ENCODE measurements at regions not wholly inside any gene's neighbourhood (a gene's known extent, or its start where the extent isn't known, plus 50 kb on each side); places are given as distances from the start of the nearest gene placed in this dataset.
"Not testable (repeated sequence)": the region's sequence is repeated elsewhere in the genome, so short reads cannot be mapped to it uniquely, and the experiment has no call there.

DNA sequence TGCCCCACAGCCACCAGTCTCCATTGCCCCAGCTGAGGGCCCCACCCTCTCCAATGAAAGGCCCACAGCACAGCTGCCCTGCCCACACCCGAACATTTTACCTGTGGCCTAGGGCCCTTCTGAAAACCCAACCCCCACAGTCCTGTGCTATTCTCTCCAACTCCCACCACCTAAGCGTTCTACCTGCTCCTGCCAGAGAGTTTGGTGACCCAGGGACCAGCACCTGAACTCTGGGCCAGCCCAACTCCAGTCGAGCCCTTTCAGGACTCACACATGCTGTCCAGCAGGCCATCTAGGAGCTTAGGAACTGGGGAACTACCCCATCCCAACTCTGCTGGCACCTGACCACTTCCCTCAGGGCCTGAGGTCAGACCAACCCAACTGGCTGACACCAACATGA, 562.3 kb downstream of the DNAH5 start:
- H3K4me1 ChIP-seq (ENCODE audit: control insufficient read depth, low read depth, low read length): no peaks in the 10 kb centered on the region
- no peaks in the 10 kb centered on the region for H3K9me3 ChIP-seq (ENCODE audit: control insufficient read depth, low read depth, low read length)
- no peak overlapping the region for H3K9ac ChIP-seq (ENCODE audit: low read length)
- H3K27me3 ChIP-seq (ENCODE audit: control insufficient read depth, insufficient read depth, low read length): no peaks in the 10 kb centered on the region
- no peaks in the 10 kb centered on the region for H3K36me3 ChIP-seq (ENCODE audit: control insufficient read depth, low read depth, low read length)
- H3K4me3 ChIP-seq (ENCODE audit: low read length): no peak overlapping the region
- H3K27ac ChIP-seq (ENCODE audit: low read length): no peak overlapping the region

DNA sequence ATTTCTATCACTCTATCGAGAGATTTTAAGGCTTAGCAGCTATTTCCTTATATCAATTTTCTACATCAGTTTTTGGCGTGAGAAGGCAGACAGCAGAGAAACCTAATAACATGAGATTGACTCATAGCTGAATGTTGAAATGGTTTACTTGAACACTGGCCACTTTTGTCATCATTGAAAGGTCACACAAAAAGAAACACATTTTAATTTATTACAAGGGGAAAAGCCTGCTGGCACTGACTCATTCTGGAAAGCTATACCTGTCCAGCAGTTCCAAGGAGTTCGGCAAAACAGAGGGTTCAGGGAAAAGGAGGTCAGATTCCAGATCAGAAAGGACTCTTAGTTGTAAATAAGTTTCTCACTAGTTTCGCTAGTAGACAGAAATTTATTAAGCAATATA, 566.4 kb downstream of the DNAH5 start:
- Histone ChIP-seq H3K9me3 (ENCODE audit: control insufficient read depth, low read depth, low read length) (no peaks in the 10 kb centered on the region), H3K36me3 (ENCODE audit: control insufficient read depth, low read depth, low read length) (no peaks in the 10 kb centered on the region), H3K4me3 (ENCODE audit: low read length) (no peak overlapping the region)

DNA sequence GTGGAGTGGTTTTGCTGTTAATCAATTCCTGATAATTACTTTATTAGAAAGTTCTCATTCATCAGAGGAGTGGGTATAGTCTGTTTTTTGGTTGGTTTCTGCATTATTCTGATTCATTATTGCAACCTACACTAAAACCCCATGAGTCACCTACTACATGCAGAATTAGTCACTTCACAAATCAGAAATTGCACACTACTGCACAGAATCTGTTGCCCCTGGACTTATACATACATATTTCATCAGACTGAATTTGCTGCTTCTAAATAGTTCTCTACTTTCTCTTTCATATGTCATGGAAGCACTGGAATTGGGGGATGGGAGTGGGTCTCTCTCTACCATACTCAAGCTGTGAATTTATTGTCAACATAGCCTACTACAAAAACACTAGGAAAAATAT, 585.1 kb downstream of the DNAH5 start:
- Histone ChIP-seq H3K9me3 (ENCODE audit: control insufficient read depth, low read depth, low read length) (no peaks in the 10 kb centered on the region), H3K4me3 (ENCODE audit: low read length) (no peak overlapping the region), H3K9ac (ENCODE audit: low read length) (no peak overlapping the region)

More for the DNA sequence above, 566.4 kb downstream of the DNAH5 start:
- H3K27ac ChIP-seq (ENCODE audit: low read length): no peak overlapping the region
- no peaks in the 10 kb centered on the region for H3K27me3 ChIP-seq (ENCODE audit: control insufficient read depth, insufficient read depth, low read length)
- H3K4me1 ChIP-seq (ENCODE audit: control insufficient read depth, low read depth, low read length): no peaks in the 10 kb centered on the region
- no peak overlapping the region for H3K9ac ChIP-seq (ENCODE audit: low read length)

DNA sequence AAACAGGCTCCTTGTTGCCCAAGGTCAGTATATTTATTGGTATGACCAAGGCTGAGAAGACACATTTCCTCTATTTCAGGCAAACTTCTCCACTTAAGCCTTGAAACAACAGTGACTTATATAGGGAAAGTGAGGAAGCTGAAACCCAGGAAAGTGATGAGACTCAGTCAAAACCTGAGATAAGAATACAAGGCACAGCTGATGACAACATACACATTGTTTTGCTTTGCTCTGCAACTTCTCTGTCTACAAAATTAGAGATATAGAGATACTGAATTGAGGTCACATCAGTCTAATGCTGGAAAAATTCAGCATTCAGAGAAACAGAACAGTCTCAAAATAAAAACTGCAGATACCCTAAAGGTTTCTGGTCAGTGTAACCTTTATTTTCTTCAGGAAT, 586.1 kb downstream of the DNAH5 start:
- H3K4me3 ChIP-seq (ENCODE audit: low read length): no peak overlapping the region

More for the DNA sequence above, 585.1 kb downstream of the DNAH5 start:
- Histone ChIP-seq H3K36me3 (ENCODE audit: control insufficient read depth, low read depth, low read length) (no peaks in the 10 kb centered on the region), H3K27me3 (ENCODE audit: control insufficient read depth, insufficient read depth, low read length) (no peaks in the 10 kb centered on the region), H3K27ac (ENCODE audit: low read length) (no peak overlapping the region), H3K4me1 (ENCODE audit: control insufficient read depth, low read depth, low read length) (no peaks in the 10 kb centered on the region)

DNA sequence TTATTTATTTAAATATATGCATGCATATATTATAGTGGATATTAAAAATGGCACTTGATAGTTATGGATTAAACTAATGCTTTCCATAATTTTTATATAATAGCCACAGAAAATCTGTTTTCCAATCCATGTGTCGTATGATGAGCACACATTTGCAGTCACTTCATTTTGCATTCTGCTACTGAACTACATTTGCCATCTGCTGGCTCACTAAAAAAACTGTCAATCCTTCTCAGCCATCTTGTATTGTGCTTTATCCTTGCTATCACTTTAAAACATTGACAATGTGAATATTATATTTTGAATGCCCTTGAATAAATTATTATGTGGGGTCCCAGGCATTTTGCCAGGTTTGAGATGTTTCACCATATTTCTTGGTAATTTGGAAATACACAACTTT, 586.6 kb downstream of the DNAH5 start:
- no peak overlapping the region for H3K27ac ChIP-seq (ENCODE audit: low read length)
- no peaks in the 10 kb centered on the region for H3K36me3 ChIP-seq (ENCODE audit: control insufficient read depth, low read depth, low read length)

More for the DNA sequence above, 586.1 kb downstream of the DNAH5 start:
- no peaks in the 10 kb centered on the region for H3K9me3 ChIP-seq (ENCODE audit: control insufficient read depth, low read depth, low read length)
- H3K4me1 ChIP-seq (ENCODE audit: control insufficient read depth, low read depth, low read length): no peaks in the 10 kb centered on the region
- no peak overlapping the region for H3K9ac ChIP-seq (ENCODE audit: low read length)
- H3K27me3 ChIP-seq (ENCODE audit: control insufficient read depth, insufficient read depth, low read length): no peaks in the 10 kb centered on the region
- no peak overlapping the region for H3K27ac ChIP-seq (ENCODE audit: low read length)
- H3K36me3 ChIP-seq (ENCODE audit: control insufficient read depth, low read depth, low read length): no peaks in the 10 kb centered on the region

DNA sequence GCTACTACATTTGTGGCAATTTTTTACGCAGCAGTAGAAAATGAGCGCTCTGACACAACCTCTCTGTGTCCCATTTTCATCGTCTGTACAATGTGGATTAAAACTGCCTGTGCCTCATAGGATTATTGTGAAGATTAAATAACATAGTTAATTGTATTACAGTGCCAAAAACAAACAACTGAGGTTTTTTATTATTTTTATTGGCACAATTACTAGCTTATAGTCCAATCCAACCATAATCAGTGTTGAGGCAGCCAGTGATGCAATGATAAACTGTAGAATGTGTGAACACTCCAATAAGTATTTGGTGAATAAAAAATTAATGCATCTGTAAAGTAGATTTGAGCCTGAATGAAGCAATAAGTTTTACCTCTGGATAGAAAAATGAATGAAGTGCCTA, 588.3 kb downstream of the DNAH5 start:
- no peak overlapping the region for H3K9ac ChIP-seq (ENCODE audit: low read length)
- no peaks in the 10 kb centered on the region for H3K4me1 ChIP-seq (ENCODE audit: control insufficient read depth, low read depth, low read length)
- H3K4me3 ChIP-seq (ENCODE audit: low read length): no peak overlapping the region
- no peaks in the 10 kb centered on the region for H3K9me3 ChIP-seq (ENCODE audit: control insufficient read depth, low read depth, low read length)
- H3K36me3 ChIP-seq (ENCODE audit: control insufficient read depth, low read depth, low read length): no peaks in the 10 kb centered on the region
- no peaks in the 10 kb centered on the region for H3K27me3 ChIP-seq (ENCODE audit: control insufficient read depth, insufficient read depth, low read length)
- no peak overlapping the region for H3K27ac ChIP-seq (ENCODE audit: low read length)

More for the DNA sequence above, 586.6 kb downstream of the DNAH5 start:
- Histone ChIP-seq H3K4me3 (ENCODE audit: low read length) (no peak overlapping the region), H3K27me3 (ENCODE audit: control insufficient read depth, insufficient read depth, low read length) (no peaks in the 10 kb centered on the region), H3K9me3 (ENCODE audit: control insufficient read depth, low read depth, low read length) (no peaks in the 10 kb centered on the region), H3K4me1 (ENCODE audit: control insufficient read depth, low read depth, low read length) (no peaks in the 10 kb centered on the region), H3K9ac (ENCODE audit: low read length) (no peak overlapping the region)

DNA sequence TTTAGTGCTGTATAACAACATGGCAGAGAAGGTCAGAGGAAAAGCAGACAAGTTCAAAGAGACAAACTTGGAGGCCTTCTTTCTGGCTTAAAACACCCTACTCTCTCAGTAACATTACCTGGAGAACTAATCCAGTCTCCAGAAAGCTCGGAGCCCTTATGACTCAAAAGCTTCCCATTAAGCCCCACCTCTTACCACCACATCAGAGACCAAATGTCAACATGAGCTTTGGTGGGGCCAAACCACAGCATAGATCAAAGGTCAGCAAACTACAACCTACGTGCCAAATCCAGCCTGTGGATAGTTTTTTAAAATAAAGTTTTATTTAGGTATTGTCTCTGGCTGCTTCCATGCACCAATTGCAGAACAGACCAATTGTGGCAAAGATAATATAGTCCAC, 589.9 kb downstream of the DNAH5 start:
- H3K4me3 ChIP-seq (ENCODE audit: low read length): no peak overlapping the region
- no peak overlapping the region for H3K9ac ChIP-seq (ENCODE audit: low read length)
- no peaks in the 10 kb centered on the region for H3K9me3 ChIP-seq (ENCODE audit: control insufficient read depth, low read depth, low read length)
- H3K27me3 ChIP-seq (ENCODE audit: control insufficient read depth, insufficient read depth, low read length): no peaks in the 10 kb centered on the region
- H3K27ac ChIP-seq (ENCODE audit: low read length): no peak overlapping the region
- H3K36me3 ChIP-seq (ENCODE audit: control insufficient read depth, low read depth, low read length): no peaks in the 10 kb centered on the region
- no peaks in the 10 kb centered on the region for H3K4me1 ChIP-seq (ENCODE audit: control insufficient read depth, low read depth, low read length)

DNA sequence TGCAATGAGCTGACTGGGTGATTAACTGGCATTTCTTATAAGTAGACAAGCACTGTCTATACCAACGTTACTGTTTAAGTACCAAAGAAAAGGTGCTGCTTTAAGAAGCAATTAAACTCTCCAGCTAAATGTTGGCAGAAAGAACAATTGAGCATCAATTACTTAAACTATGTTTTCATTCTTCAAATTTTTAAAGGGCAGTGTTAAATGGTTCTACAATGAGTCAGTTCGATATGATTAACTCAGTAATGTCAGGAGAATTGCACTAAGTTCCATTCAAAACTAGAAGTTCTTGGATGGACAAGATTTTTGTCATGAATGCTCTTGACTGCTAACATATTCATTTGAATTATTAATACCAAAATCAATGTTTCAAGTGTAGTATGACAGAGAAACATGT, 593.7 kb downstream of the DNAH5 start:
- H3K4me1 ChIP-seq (ENCODE audit: control insufficient read depth, low read depth, low read length): no peaks in the 10 kb centered on the region
- no peak overlapping the region for H3K9ac ChIP-seq (ENCODE audit: low read length)
- no peak overlapping the region for H3K27ac ChIP-seq (ENCODE audit: low read length)
- no peaks in the 10 kb centered on the region for H3K9me3 ChIP-seq (ENCODE audit: control insufficient read depth, low read depth, low read length)
- no peak overlapping the region for H3K4me3 ChIP-seq (ENCODE audit: low read length)
- no peaks in the 10 kb centered on the region for H3K27me3 ChIP-seq (ENCODE audit: control insufficient read depth, insufficient read depth, low read length)
- no peaks in the 10 kb centered on the region for H3K36me3 ChIP-seq (ENCODE audit: control insufficient read depth, low read depth, low read length)

DNA sequence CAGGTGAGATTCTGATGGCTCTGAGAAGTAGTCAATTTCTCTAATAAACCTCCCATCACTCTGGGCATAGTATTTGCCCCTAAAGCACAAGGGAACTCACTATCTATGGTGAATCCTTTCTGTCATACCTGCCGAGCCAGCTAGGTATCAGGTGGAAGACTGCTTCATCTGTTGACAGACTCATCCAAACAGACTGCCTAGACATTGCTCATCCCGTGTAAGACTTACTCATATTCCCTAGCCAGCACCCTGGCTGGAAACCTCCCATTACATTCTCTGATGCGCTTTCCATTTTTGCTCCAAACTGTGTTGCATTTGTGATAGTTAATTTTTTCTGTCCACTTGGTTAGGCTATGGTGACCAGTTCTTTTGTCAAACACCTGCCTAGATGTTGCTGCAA, 595.9 kb downstream of the DNAH5 start:
- Histone ChIP-seq H3K27ac (ENCODE audit: low read length) (no peak overlapping the region), H3K4me3 (ENCODE audit: low read length) (no peak overlapping the region), H3K27me3 (ENCODE audit: control insufficient read depth, insufficient read depth, low read length) (no peaks in the 10 kb centered on the region), H3K36me3 (ENCODE audit: control insufficient read depth, low read depth, low read length) (no peaks in the 10 kb centered on the region), H3K9ac (ENCODE audit: low read length) (no peak overlapping the region), H3K4me1 (ENCODE audit: control insufficient read depth, low read depth, low read length) (no peaks in the 10 kb centered on the region), H3K9me3 (ENCODE audit: control insufficient read depth, low read depth, low read length) (no peaks in the 10 kb centered on the region)

DNA sequence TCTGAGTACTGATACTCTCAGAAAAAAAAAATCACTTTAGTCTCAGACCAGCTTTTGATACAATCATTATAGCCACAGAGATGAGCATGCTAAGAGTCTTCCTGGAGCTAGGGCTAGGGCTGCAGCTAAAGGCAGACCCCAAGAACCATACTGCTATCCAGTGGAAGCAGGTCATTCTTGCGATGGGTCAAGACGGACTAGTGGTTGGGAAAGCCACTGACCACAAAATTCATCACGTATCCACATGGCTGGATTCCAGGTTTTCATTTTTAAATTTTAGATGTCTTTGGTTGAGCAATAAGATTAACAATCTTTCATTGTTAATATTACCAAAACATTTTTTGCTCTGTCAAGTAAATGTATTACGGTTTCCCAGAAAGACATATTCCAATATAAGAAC, 598.1 kb downstream of the DNAH5 start:
- no peaks in the 10 kb centered on the region for H3K9me3 ChIP-seq (ENCODE audit: control insufficient read depth, low read depth, low read length)
- H3K4me1 ChIP-seq (ENCODE audit: control insufficient read depth, low read depth, low read length): no peaks in the 10 kb centered on the region

DNA sequence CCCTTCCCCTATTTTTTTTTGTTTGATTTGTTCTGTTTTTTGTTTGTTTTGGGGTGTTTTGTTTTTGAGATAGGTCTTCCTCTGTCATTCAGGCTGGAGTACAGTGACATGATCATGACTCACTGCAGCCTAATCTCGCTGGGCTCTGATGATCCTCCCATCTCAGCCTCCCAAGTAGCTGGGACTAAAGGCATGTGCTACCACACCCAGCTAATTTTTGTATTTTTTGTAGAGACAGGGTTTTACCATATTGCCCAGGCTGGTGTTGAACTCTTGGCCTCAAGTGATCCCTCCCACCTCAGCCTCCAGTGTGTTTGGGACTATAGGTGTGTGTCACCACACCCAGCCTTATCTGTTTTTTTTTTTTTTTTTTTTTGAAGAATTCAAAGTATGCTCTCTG, 605.4 kb downstream of the DNAH5 start:
- H3K9me3 ChIP-seq (ENCODE audit: control insufficient read depth, low read depth, low read length): no peaks in the 10 kb centered on the region
- H3K27ac ChIP-seq (ENCODE audit: low read length): no peak overlapping the region
- H3K4me1 ChIP-seq (ENCODE audit: control insufficient read depth, low read depth, low read length): no peaks in the 10 kb centered on the region
- H3K9ac ChIP-seq (ENCODE audit: low read length): no peak overlapping the region
- no peaks in the 10 kb centered on the region for H3K27me3 ChIP-seq (ENCODE audit: control insufficient read depth, insufficient read depth, low read length)
- no peaks in the 10 kb centered on the region for H3K36me3 ChIP-seq (ENCODE audit: control insufficient read depth, low read depth, low read length)
- no peak overlapping the region for H3K4me3 ChIP-seq (ENCODE audit: low read length)

More for the DNA sequence above, 598.1 kb downstream of the DNAH5 start:
- Histone ChIP-seq H3K9ac (ENCODE audit: low read length) (no peak overlapping the region), H3K36me3 (ENCODE audit: control insufficient read depth, low read depth, low read length) (no peaks in the 10 kb centered on the region), H3K27ac (ENCODE audit: low read length) (no peak overlapping the region), H3K27me3 (ENCODE audit: control insufficient read depth, insufficient read depth, low read length) (no peaks in the 10 kb centered on the region), H3K4me3 (ENCODE audit: low read length) (no peak overlapping the region)

DNA sequence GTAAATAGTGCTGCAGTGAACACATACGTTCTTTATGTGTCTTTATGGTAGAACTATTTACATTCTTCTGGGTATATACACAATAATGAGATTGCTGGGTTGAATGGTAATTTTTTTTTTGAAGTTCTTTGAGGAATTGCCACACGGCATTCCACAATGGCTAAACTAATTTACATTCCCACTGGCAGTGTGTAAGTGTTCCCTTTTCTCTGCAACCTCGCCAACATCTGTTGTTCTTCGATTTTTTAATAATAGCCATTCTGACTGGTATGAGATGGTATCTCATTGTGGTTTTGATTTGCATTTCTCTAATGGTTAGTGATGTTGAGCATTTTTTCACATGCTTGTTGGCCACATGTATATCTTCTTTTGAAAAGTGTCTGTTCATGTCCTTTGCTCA, 609.5 kb downstream of the DNAH5 start:
- H3K4me3 ChIP-seq (ENCODE audit: low read length); H3K9me3 ChIP-seq (ENCODE audit: control insufficient read depth, low read depth, low read length); H3K27me3 ChIP-seq (ENCODE audit: control insufficient read depth, insufficient read depth, low read length); H3K9ac ChIP-seq (ENCODE audit: low read length); H3K4me1 ChIP-seq (ENCODE audit: control insufficient read depth, low read depth, low read length); H3K36me3 ChIP-seq (ENCODE audit: control insufficient read depth, low read depth, low read length); H3K27ac ChIP-seq (ENCODE audit: low read length): not testable (repeated sequence)

Data from iPS-18a (cell line).